SU-DHL-6 (cell line): ENCODE measurements at regions not wholly inside any gene's neighbourhood (a gene's known extent, or its start where the extent isn't known, plus 50 kb on each side); places are given as distances from the start of the nearest gene placed in this dataset.

ENCODE experiments used
- H2AFZ ChIP-seq: fragments of 200-600 bp; sonication (generic); 2 replicates; pipeline ENCODE4 v1.6.1; 2014; ENCODE audit warnings: low read depth, mild to moderate bottlenecking, moderate library complexity, mixed read lengths, antibody characterized with exemption, low read length; ENCODE audit not compliant: severe bottlenecking
- H3F3A ChIP-seq: fragments of 200-600 bp; shearing (Covaris generic); 2 replicates; pipeline ENCODE4 v1.6.0; 2016; ENCODE audit warnings: antibody characterized with exemption, mild to moderate bottlenecking; ENCODE audit not compliant: insufficient read depth
- H3K27ac ChIP-seq: fragments of 200-600 bp; sonication (generic); 2 replicates; pipeline ENCODE4 v1.5.1; 2016; ENCODE audit warnings: low read depth, mild to moderate bottlenecking, low read length, moderate library complexity, mixed read lengths
- H3K27me3 ChIP-seq: fragments of 200-600 bp; sonication (generic), shearing (Covaris generic); 2 replicates; pipeline ENCODE4 v1.6.0; 2014; ENCODE audit warnings: mild to moderate bottlenecking, low read length
- H3K36me3 ChIP-seq: fragments of 200-600 bp; sonication (generic); 2 replicates; pipeline ENCODE4 v1.6.1; 2014; ENCODE audit warnings: mild to moderate bottlenecking, low read length, mixed read lengths
- H3K4me2 ChIP-seq: fragments of 300-600, 200-600 bp; shearing (Covaris generic), sonication (generic); 2 replicates; pipeline ENCODE4 v1.6.0; 2014; ENCODE audit warnings: low read length, low read depth, mild to moderate bottlenecking; ENCODE audit not compliant: poor library complexity, severe bottlenecking
- H3K4me3 ChIP-seq: fragments of 200-600 bp; sonication (generic); 2 replicates; pipeline ENCODE4 v1.5.1; 2014; ENCODE audit warnings: antibody characterized with exemption, low read length, mild to moderate bottlenecking, mixed read lengths; ENCODE audit not compliant: insufficient read depth, poor library complexity, severe bottlenecking
- H3K79me2 ChIP-seq: fragments of 200-600 bp; sonication (generic); 2 replicates; pipeline ENCODE4 v1.6.1; 2014; ENCODE audit warnings: mild to moderate bottlenecking, low read length, moderate library complexity; ENCODE audit not compliant: insufficient read depth
- H3K9ac ChIP-seq: fragments of 200-600 bp; sonication (generic); 2 replicates; pipeline ENCODE4 v1.7.0; 2014; ENCODE audit warnings: mild to moderate bottlenecking, low read length
- H3K9me2 ChIP-seq: fragments of 200-600 bp; sonication (generic); replicated peaks from 2 replicates; pipeline ENCODE4 v1.6.1; 2014; ENCODE audit warnings: low read length; ENCODE audit not compliant: insufficient read depth
- H3K9me3 ChIP-seq: fragments of 200-600 bp; sonication (generic); 2 replicates; pipeline ENCODE4 v1.6.1; 2014; ENCODE audit warnings: low read length, mixed read lengths; ENCODE audit not compliant: insufficient read depth
- H4K20me1 ChIP-seq: fragments of 200-600 bp; sonication (generic); 2 replicates; pipeline ENCODE4 v1.6.1; 2014; ENCODE audit warnings: low read depth, mild to moderate bottlenecking, antibody characterized with exemption, low read length, moderate library complexity, mixed read lengths
- CTCF ChIP-seq: fragments of 200-600 bp; sonication (generic); IDR thresholded peaks from one replicate; pipeline ENCODE4 v1.5.1; 2017; ENCODE audit warnings: antibody characterized with exemption, mild to moderate bottlenecking, low read length, moderate library complexity; ENCODE audit not compliant: insufficient read depth, poor library complexity, severe bottlenecking
- EZH2phosphoT487 ChIP-seq: fragments of 200-600 bp; sonication (generic), shearing (Covaris generic); conservative IDR thresholded peaks from 2 replicates; pipeline ENCODE4 v1.6.1; 2018; ENCODE audit warnings: mild to moderate bottlenecking, antibody characterized with exemption, low read length, moderate library complexity, mixed read lengths

GRCh38 chr7:153090764-153091163 is 331.2 kb downstream of the ACTR3B start:
- no peaks in the 10 kb centered on the region for H3K36me3 ChIP-seq
- TF ChIP-seq CTCF (no peak), EZH2phosphoT487 (no peak)
- H3K27ac ChIP-seq, result no peak overlapping the region
- no peaks in the 10 kb centered on the region for H3K9me2 ChIP-seq
- no peak overlapping the region for H3K9ac ChIP-seq
- no peaks in the 10 kb centered on the region for H3K79me2 ChIP-seq
- no peak overlapping the region for H3K4me3 ChIP-seq
- H3K4me2 ChIP-seq, result no peak overlapping the region
- no peaks in the 10 kb centered on the region for H3F3A ChIP-seq
- no peaks in the 10 kb centered on the region for H4K20me1 ChIP-seq
- no peaks in the 10 kb centered on the region for H3K27me3 ChIP-seq
- no peaks in the 10 kb centered on the region for H3K9me3 ChIP-seq
- no peak overlapping the region for H2AFZ ChIP-seq

GRCh38 chr7:153091477-153091876 is 331.9 kb downstream of the ACTR3B start:
- Histone ChIP-seq H3F3A (no peaks in the 10 kb centered on the region), H3K9ac (no peak overlapping the region), H3K4me3 (no peak overlapping the region), H4K20me1 (no peaks in the 10 kb centered on the region), H2AFZ (no peak overlapping the region), H3K27ac (no peak overlapping the region), H3K9me2 (no peaks in the 10 kb centered on the region), H3K36me3 (no peaks in the 10 kb centered on the region), H3K79me2 (no peaks in the 10 kb centered on the region), H3K9me3 (no peaks in the 10 kb centered on the region), H3K4me2 (no peak overlapping the region), H3K27me3 (no peaks in the 10 kb centered on the region)
- TF ChIP-seq EZH2phosphoT487 (no peak), CTCF (no peak)

- H3K27me3 ChIP-seq, result no peaks in the 10 kb centered on the region
- TF ChIP-seq EZH2phosphoT487 (no peak), CTCF (no peak)
- H3K4me3 ChIP-seq, result no peak overlapping the region
- H3K27ac ChIP-seq, result no peak overlapping the region
- H3K9me3 ChIP-seq, result no peaks in the 10 kb centered on the region
- no peak overlapping the region for H2AFZ ChIP-seq
- H3K9me2 ChIP-seq, result no peaks in the 10 kb centered on the region
- no peak overlapping the region for H3K4me2 ChIP-seq
- no peaks in the 10 kb centered on the region for H3F3A ChIP-seq
- no peak overlapping the region for H3K9ac ChIP-seq
- H3K36me3 ChIP-seq, result no peaks in the 10 kb centered on the region
- H3K79me2 ChIP-seq, result no peaks in the 10 kb centered on the region
- H4K20me1 ChIP-seq, result no peaks in the 10 kb centered on the region
These were observed 338.1 kb downstream of the ACTR3B start for GRCh38 chr7:153097511-153098201.
